ENCODE measurements at regions not wholly inside any gene's neighbourhood (a gene's known extent, or its start where the extent isn't known, plus 50 kb on each side); places are given as distances from the start of the nearest gene placed in this dataset.
"Not testable (repeated sequence)": the region's sequence is repeated elsewhere in the genome, so short reads cannot be mapped to it uniquely, and the experiment has no call there.

GRCh38 chr9:32069169-32069813 is 315.2 kb upstream of the ACO1 start:
- Mint-ChIP-seq H3K9me3 (no peaks in the 10 kb centered on the region), H3K27ac (no peak overlapping the region), H3K36me3 (ENCODE audit: low read depth) (no peaks in the 10 kb centered on the region), H3K4me1 (ENCODE audit: low read depth) (no peaks in the 10 kb centered on the region), H3K4me3 (no peak overlapping the region), H3K27me3 (ENCODE audit: low read depth) (no peaks in the 10 kb centered on the region)
- DNase-seq (ENCODE audit: low spot score), result no peak

DNA sequence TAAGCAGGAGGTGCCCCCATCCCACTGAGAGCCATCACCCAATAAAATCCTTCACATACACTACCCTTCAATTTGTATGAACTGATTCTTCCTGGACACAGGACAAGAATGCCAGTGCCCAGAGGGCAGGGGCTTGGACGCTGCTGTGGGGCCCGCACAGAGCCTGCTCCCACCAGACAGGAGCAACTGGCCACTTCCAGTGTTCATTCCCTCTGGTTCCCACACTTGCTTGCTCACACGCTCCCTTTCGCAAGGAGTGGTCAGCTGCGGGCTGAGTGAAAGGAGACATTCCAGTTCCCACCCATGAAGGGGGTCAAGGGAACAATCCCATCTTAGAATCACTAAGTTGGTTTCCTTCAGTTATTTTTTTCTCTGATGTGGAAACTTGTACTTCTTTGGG is 314.5 kb upstream of the ACO1 start:
- H3K27ac Mint-ChIP-seq, result no peak overlapping the region
- DNase-seq (ENCODE audit: low spot score), result no peak
- no peaks in the 10 kb centered on the region for H3K36me3 Mint-ChIP-seq (ENCODE audit: low read depth)
- H3K9me3 Mint-ChIP-seq, result no peaks in the 10 kb centered on the region
- H3K4me1 Mint-ChIP-seq (ENCODE audit: low read depth), result no peaks in the 10 kb centered on the region
- H3K4me3 Mint-ChIP-seq, result no peak overlapping the region
- no peaks in the 10 kb centered on the region for H3K27me3 Mint-ChIP-seq (ENCODE audit: low read depth)

DNA sequence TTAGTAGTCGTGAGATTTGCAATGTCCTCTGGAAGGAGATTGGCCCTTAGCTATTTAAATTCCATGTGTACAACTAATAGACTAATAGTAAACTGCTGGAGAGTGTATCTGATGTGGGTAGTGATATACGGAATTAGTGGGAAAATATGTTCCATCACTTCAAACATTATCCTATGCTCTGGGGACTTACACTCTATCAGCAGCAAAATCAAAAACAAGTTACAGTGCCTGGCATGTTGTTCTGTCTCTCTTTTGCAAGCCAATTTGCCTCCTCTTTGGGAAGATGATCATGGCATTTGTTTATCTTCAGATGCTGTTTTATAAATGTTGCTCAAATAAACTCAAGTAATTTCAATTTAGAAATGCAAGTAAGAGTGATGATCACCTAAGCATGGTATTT is 311.9 kb upstream of the ACO1 start:
- DNase-seq (ENCODE audit: low spot score), result no peak
- Mint-ChIP-seq H3K36me3 (ENCODE audit: low read depth) (no peaks in the 10 kb centered on the region), H3K27ac (no peak overlapping the region), H3K4me3 (no peak overlapping the region), H3K9me3 (no peaks in the 10 kb centered on the region), H3K27me3 (ENCODE audit: low read depth) (no peaks in the 10 kb centered on the region), H3K4me1 (ENCODE audit: low read depth) (no peaks in the 10 kb centered on the region)

DNA sequence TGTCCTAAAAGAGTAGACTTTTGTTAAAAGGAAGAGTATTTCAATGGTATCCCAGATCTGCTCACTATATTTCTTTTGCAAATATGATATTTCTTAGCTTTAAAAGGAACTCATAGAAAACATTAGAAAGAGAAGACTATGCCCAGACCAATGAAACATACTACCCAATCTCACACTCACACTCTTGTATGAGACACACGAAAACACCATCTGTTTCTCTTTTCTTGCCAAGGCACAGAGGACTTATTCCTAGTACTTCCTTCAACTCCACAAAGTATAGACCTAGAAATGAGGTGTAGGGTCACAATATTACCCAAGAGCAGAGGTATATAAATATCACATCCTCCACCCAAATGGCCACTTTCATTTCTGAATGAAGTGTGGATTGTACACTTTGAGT is 292.4 kb upstream of the ACO1 start:
- no peak overlapping the region for H3K4me3 Mint-ChIP-seq
- H3K4me1 Mint-ChIP-seq (ENCODE audit: low read depth), result no peaks in the 10 kb centered on the region
- no peaks in the 10 kb centered on the region for H3K27me3 Mint-ChIP-seq (ENCODE audit: low read depth)
- no peak for DNase-seq (ENCODE audit: low spot score)
- H3K36me3 Mint-ChIP-seq (ENCODE audit: low read depth), result no peaks in the 10 kb centered on the region
- H3K27ac Mint-ChIP-seq, result no peak overlapping the region
- H3K9me3 Mint-ChIP-seq, result no peaks in the 10 kb centered on the region

GRCh38 chr9:32117291-32117690 is 267.2 kb upstream of the ACO1 start:
- no peak overlapping the region for H3K4me3 Mint-ChIP-seq
- DNase-seq (ENCODE audit: low spot score), result no peak
- no peaks in the 10 kb centered on the region for H3K36me3 Mint-ChIP-seq (ENCODE audit: low read depth)
- no peaks in the 10 kb centered on the region for H3K27me3 Mint-ChIP-seq (ENCODE audit: low read depth)
- H3K27ac Mint-ChIP-seq, result no peak overlapping the region
- H3K9me3 Mint-ChIP-seq, result no peaks in the 10 kb centered on the region
- no peaks in the 10 kb centered on the region for H3K4me1 Mint-ChIP-seq (ENCODE audit: low read depth)

- Mint-ChIP-seq H3K4me3 (no peak overlapping the region), H3K4me1 (ENCODE audit: low read depth) (no peaks in the 10 kb centered on the region), H3K27me3 (ENCODE audit: low read depth) (no peaks in the 10 kb centered on the region), H3K27ac (no peak overlapping the region), H3K9me3 (no peaks in the 10 kb centered on the region), H3K36me3 (ENCODE audit: low read depth) (no peaks in the 10 kb centered on the region)
- no peak for DNase-seq (ENCODE audit: low spot score)
These were observed 255.9 kb upstream of the ACO1 start for GRCh38 chr9:32128546-32128945.

- DNase-seq (ENCODE audit: low spot score); H3K9me3 Mint-ChIP-seq; H3K27ac Mint-ChIP-seq; H3K36me3 Mint-ChIP-seq (ENCODE audit: low read depth); H3K4me1 Mint-ChIP-seq (ENCODE audit: low read depth); H3K4me3 Mint-ChIP-seq; H3K27me3 Mint-ChIP-seq (ENCODE audit: low read depth): not testable (repeated sequence)
These were observed 253.7 kb upstream of the ACO1 start for GRCh38 chr9:32130709-32131108.

- DNase-seq (ENCODE audit: low spot score), result no peak
- Mint-ChIP-seq H3K9me3 (no peaks in the 10 kb centered on the region), H3K4me3 (no peak overlapping the region), H3K27ac (no peak overlapping the region), H3K4me1 (ENCODE audit: low read depth) (no peaks in the 10 kb centered on the region), H3K27me3 (ENCODE audit: low read depth) (no peaks in the 10 kb centered on the region), H3K36me3 (ENCODE audit: low read depth) (no peaks in the 10 kb centered on the region)
These were observed 247.6 kb upstream of the ACO1 start for GRCh38 chr9:32136700-32137339.

- no peak overlapping the region for H3K27ac Mint-ChIP-seq
- H3K36me3 Mint-ChIP-seq (ENCODE audit: low read depth), result no peaks in the 10 kb centered on the region
- no peaks in the 10 kb centered on the region for H3K4me1 Mint-ChIP-seq (ENCODE audit: low read depth)
- DNase-seq (ENCODE audit: low spot score), result no peak
- no peaks in the 10 kb centered on the region for H3K9me3 Mint-ChIP-seq
- no peak overlapping the region for H3K4me3 Mint-ChIP-seq
- H3K27me3 Mint-ChIP-seq (ENCODE audit: low read depth), result no peaks in the 10 kb centered on the region
These were observed 242.4 kb upstream of the ACO1 start for GRCh38 chr9:32142074-32142473.

DNA sequence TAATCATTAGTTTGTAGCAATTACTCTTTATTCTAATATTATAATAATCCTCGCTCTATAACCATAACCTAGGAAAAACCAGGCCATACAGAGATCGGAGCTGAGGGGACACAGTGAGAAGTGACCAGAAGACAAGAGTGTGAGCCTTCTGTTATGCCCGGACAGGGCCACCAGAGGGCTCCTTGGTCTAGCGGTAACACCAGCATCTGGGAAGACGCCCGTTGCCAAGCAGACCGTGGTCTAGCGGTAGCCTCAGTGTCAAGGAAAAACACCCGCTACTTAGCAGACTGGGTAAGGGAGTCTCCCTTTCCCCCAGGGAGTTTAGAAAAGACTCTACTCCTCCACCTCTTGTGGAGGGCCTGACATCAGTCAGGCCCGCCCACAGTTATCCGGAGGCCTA is 235.9 kb upstream of the ACO1 start:
- H3K9me3 Mint-ChIP-seq; H3K4me1 Mint-ChIP-seq (ENCODE audit: low read depth); H3K27ac Mint-ChIP-seq; H3K27me3 Mint-ChIP-seq (ENCODE audit: low read depth); H3K36me3 Mint-ChIP-seq (ENCODE audit: low read depth); DNase-seq (ENCODE audit: low spot score); H3K4me3 Mint-ChIP-seq: not testable (repeated sequence)

DNA sequence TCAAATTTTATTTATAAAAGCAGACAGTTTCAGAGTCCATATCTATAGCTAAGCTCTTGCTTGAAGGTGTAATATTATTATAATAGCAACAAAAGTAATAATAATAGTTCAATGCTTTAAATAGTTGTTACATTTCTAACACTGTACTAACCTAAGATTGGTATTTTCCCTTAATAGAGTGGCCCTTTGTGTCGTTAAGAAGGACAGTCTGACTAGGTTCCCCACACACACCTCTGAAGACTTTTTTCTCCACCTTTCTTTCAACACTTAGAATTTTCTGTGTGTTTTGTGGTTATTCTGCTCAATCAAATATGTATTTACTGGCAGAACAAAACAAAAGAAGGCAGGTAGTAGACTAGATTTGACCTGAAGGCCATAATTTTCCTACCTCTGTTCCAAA is 223.2 kb upstream of the ACO1 start:
- Mint-ChIP-seq H3K4me3 (no peak overlapping the region), H3K27ac (no peak overlapping the region), H3K27me3 (ENCODE audit: low read depth) (no peaks in the 10 kb centered on the region), H3K4me1 (ENCODE audit: low read depth) (no peaks in the 10 kb centered on the region), H3K9me3 (no peaks in the 10 kb centered on the region), H3K36me3 (ENCODE audit: low read depth) (no peaks in the 10 kb centered on the region)
- no peak for DNase-seq (ENCODE audit: low spot score)

- H3K9me3 Mint-ChIP-seq, result no peaks in the 10 kb centered on the region
- DNase-seq (ENCODE audit: low spot score), result no peak
- no peak overlapping the region for H3K4me3 Mint-ChIP-seq
- H3K36me3 Mint-ChIP-seq (ENCODE audit: low read depth), result no peaks in the 10 kb centered on the region
- no peak overlapping the region for H3K27ac Mint-ChIP-seq
- no peaks in the 10 kb centered on the region for H3K4me1 Mint-ChIP-seq (ENCODE audit: low read depth)
- no peaks in the 10 kb centered on the region for H3K27me3 Mint-ChIP-seq (ENCODE audit: low read depth)
These were observed 222.7 kb upstream of the ACO1 start for GRCh38 chr9:32161720-32162119.

DNA sequence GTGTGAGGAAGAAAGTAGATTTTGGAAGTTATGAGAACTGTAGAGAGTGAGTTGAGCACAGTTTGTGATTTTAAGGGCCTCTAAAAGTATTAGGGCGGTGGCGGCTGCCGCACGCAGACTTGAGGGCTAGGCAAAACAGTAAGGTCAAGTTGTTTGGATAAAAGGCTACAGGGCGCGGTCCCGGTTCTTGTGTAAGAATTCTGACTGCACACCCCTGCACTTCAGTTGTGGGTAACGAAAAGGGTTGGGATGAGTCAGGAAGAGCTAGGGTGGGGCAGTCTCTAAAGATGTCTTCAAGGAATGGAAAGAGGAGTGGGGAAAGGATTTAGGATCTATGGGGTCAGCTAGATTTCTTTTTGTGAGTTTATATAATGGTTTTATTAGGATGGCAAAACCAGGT is 218.1 kb upstream of the ACO1 start:
- not testable (repeated sequence) for H3K36me3 Mint-ChIP-seq (ENCODE audit: low read depth); DNase-seq (ENCODE audit: low spot score); H3K4me3 Mint-ChIP-seq; H3K9me3 Mint-ChIP-seq; H3K27me3 Mint-ChIP-seq (ENCODE audit: low read depth); H3K27ac Mint-ChIP-seq; H3K4me1 Mint-ChIP-seq (ENCODE audit: low read depth)

DNA sequence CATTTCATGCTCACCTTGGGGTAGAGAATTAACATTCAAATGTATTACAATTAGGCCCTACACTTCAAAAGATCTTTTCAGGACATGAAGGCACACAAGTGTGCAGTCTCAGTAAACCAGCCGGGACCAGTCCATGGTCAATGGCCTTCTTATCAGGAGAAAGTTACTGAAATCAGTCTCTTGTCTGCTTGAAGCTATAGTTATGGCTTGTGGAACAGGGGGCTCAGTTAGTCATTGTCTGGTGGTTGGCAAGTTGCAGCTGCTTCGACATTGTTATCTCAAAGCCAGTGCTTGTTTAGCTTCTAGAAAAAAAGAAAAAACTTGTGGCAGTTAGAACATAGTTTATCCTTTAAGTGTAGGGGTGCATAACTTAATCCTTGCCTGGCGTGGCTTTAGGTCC is 213.1 kb upstream of the ACO1 start:
- DNase-seq (ENCODE audit: low spot score), result no peak
- Mint-ChIP-seq H3K27me3 (ENCODE audit: low read depth) (no peaks in the 10 kb centered on the region), H3K36me3 (ENCODE audit: low read depth) (no peaks in the 10 kb centered on the region), H3K27ac (no peak overlapping the region), H3K9me3 (no peaks in the 10 kb centered on the region), H3K4me1 (ENCODE audit: low read depth) (no peaks in the 10 kb centered on the region), H3K4me3 (no peak overlapping the region)

DNA sequence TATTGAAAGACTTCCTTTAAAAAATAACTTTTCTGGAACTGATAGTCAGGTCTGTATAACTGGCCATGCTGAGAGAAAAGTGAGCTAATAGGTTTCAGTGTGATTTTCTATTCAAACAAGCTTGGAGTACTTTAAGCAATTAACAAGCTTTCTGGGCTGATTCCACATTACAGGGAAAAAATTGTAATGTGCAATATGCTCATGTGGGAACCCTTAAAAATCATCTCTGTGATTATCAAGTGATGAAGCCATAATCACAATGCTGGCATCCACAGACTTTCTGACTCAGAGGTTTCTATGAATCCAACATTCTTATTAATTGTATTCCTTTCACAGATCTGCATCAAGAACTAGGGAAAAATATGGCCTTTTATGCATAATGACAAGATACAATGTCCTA is 212.2 kb upstream of the ACO1 start:
- no peak overlapping the region for H3K4me3 Mint-ChIP-seq
- no peak for DNase-seq (ENCODE audit: low spot score)
- no peaks in the 10 kb centered on the region for H3K36me3 Mint-ChIP-seq (ENCODE audit: low read depth)
- H3K27ac Mint-ChIP-seq, result no peak overlapping the region
- no peaks in the 10 kb centered on the region for H3K4me1 Mint-ChIP-seq (ENCODE audit: low read depth)
- no peaks in the 10 kb centered on the region for H3K9me3 Mint-ChIP-seq
- H3K27me3 Mint-ChIP-seq (ENCODE audit: low read depth), result no peaks in the 10 kb centered on the region

Measured in T-helper 2 cell treated with Interferon-gamma antibody and Interleukin-4, amounts not matched to agents 5 μg/mL and 100 μg/mL, for 36 hours (primary cell).